Adrenal gland (tissue), 9 donors: ENCODE measurements at regions not wholly inside any gene's neighbourhood (a gene's known extent, or its start where the extent isn't known, plus 50 kb on each side); places are given as distances from the start of the nearest gene placed in this dataset.

ENCODE experiments used
- DNase-seq, 7 donors: peaks; one replicate each; pipeline ENCODE4 v3.0.0-alpha.2; 2019 to 2020
- H3K27ac ChIP-seq, 5 donors: fragments of 200-600 bp; sonication (generic) in 4 of 5; 1 replicate in 3 of 5; 2 replicates in 2 of 5; pipeline versions ENCODE4 v1.5.1 to v1.8.0; 2016 to 2020; ENCODE audit warnings: mild to moderate bottlenecking in 1 of 5
- H3K27me3 ChIP-seq: fragments of 200-600 bp; 2 replicates; pipeline ENCODE4 v1.8.0; 2021
- H3K36me3 ChIP-seq, 2 donors: fragments of 200-600 bp; replicated peaks in 1 of 2; 1 replicate in 1 of 2; 2 replicates in 1 of 2; pipeline versions ENCODE4 v1.5.1 to v1.8.0; 2018 to 2022
- H3K4me1 ChIP-seq, 2 donors: fragments of 200-600 bp; replicated peaks in 1 of 2; 1 replicate in 1 of 2; 2 replicates in 1 of 2; pipeline versions ENCODE4 v1.5.1 to v1.8.0; 2018 to 2021
- H3K4me3 ChIP-seq, 4 donors: fragments of 200-600 bp; sonication (generic) in 3 of 4; one replicate each; pipeline ENCODE4 v1.5.1; 2016 to 2018
- H3K9me3 ChIP-seq, 3 donors: fragments of 200-600 bp; sonication (generic) in 1 of 3; replicated peaks in 1 of 3; 1 replicate in 2 of 3; 2 replicates in 1 of 3; pipeline versions ENCODE4 v1.5.1 to v1.8.0; 2016 to 2021
- POLR2A ChIP-seq, 2 donors: fragments of 450-650 bp; IDR thresholded peaks; one replicate each; pipeline ENCODE4 v1.6.1; 2017; ENCODE audit warnings: antibody characterized with exemption in 2 of 2, mild to moderate bottlenecking in 2 of 2, moderate library complexity in 1 of 2
- WGBS, 4 donors: extraction: QIAGEN DNeasy Blood & Tissue Kit in 2 of 4; methylation state at CpG; one replicate each; pipeline versions ENCODE4 v1.1.5 to v1.1.7; 2013 to 2017; 5-methylcytosine and 5-hydroxymethylcytosine counted together
- intact Hi-C, 2 donors: fragments of 100-400 bp; cut with DNase I; formaldehyde crosslinking; loops; one replicate each; pipeline versions ENCODE4 v1.14.1 to v1.15.0; 2022 to 2023
- TF ChIP-seq, protein P1 (sequence below), 6 experiments: fragments of 450-650 bp in 4 of 6; fragments of 200-600 bp in 2 of 6; sonication (generic) in 1 of 6; IDR thresholded peaks; 1 replicate in 5 of 6; 2 replicates in 1 of 6; pipeline versions ENCODE4 v1.5.1 to v1.8.0; 2016 to 2021; ENCODE audit warnings: antibody characterized with exemption in 6 of 6, mild to moderate bottlenecking in 2 of 6, moderate library complexity in 1 of 6
- donor health status: healthy with polysubstance abuse.
- donor health status: Bipolar disorder and iron deficiency.
- donor health status: DM: yes; HTN: yes; CAD: no.
- donor health status: DM: no; HTN: no; CAD: no.
- donor health status: DM: no; HTN: no; CAD: no.

- Histone ChIP-seq H3K4me3 (no peak overlapping the region), H3K9me3 (no peaks in the 10 kb centered on the region), H3K36me3 (no peaks in the 10 kb centered on the region), H3K27ac (no peak overlapping the region), H3K27me3 (no peaks in the 10 kb centered on the region), H3K4me1 (no peaks in the 10 kb centered on the region)
- intact Hi-C loops = no loop called here
- TF ChIP-seq, protein P1, sequence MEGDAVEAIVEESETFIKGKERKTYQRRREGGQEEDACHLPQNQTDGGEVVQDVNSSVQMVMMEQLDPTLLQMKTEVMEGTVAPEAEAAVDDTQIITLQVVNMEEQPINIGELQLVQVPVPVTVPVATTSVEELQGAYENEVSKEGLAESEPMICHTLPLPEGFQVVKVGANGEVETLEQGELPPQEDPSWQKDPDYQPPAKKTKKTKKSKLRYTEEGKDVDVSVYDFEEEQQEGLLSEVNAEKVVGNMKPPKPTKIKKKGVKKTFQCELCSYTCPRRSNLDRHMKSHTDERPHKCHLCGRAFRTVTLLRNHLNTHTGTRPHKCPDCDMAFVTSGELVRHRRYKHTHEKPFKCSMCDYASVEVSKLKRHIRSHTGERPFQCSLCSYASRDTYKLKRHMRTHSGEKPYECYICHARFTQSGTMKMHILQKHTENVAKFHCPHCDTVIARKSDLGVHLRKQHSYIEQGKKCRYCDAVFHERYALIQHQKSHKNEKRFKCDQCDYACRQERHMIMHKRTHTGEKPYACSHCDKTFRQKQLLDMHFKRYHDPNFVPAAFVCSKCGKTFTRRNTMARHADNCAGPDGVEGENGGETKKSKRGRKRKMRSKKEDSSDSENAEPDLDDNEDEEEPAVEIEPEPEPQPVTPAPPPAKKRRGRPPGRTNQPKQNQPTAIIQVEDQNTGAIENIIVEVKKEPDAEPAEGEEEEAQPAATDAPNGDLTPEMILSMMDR (IDR thresholded peaks at IDR 0.05) = no peak
- no peak for TF ChIP-seq POLR2A (IDR thresholded peaks at IDR 0.05)
- no peak for DNase-seq
These were observed 106.2 kb upstream of the L3MBTL4 start for GRCh38 chr18:6520901-6521300.

DNA sequence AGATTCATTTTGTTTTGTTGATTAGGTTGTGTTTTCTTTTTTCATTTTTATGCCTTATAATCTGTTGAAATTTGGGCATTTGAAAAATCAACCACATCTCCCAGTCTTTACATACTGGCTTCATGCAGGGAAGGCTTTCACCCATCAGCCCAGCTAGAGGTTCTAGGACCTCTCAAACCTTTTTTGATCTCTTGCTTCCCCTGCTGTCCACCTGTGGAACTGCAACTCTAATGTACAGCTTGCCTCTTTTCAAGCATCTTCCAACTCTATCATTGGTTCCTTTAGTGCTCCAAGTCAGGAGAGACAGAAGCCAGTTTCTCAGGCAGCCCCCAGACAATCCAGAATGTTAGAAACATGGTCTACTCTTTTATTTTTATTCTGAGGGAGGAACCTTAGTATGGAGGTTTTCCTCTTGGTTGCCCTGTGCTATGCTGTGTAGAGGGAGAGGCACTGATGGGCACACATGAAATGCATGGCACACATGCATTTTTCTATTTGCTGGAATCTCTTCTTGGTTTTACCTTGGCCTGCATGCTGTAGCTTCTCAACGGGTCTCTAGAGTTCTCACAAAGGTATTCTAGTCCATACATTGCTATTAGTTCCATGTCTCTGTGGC is 107.2 kb upstream of the L3MBTL4 start:
- no peak for TF ChIP-seq POLR2A (IDR thresholded peaks at IDR 0.05)
- TF ChIP-seq, protein P1 (IDR thresholded peaks at IDR 0.05) = peak; percentile 33 to 70 (median 60)
- no peak overlapping the region for H3K27ac ChIP-seq
- no peak overlapping the region for H3K4me3 ChIP-seq
- WGBS, 4 donors = 44 to 90% (median 65%) methylated on average over 1 of the region's 1 CpG
- peak in 5 of 7 donors; percentile 33 to 64 (median 55) for DNase-seq
- no peaks in the 10 kb centered on the region for H3K36me3 ChIP-seq
- intact Hi-C loops = no loop called here
- no peaks in the 10 kb centered on the region for H3K4me1 ChIP-seq
- H3K27me3 ChIP-seq = no peaks in the 10 kb centered on the region
- H3K9me3 ChIP-seq = no peaks in the 10 kb centered on the region

GRCh38 chr18:6525604-6526003 is 110.9 kb upstream of the L3MBTL4 start:
- H3K4me1 ChIP-seq = no peaks in the 10 kb centered on the region
- no peak for DNase-seq
- WGBS, 4 donors = 61 to 69% (median 64%) methylated on average over 2 of the region's 2 CpGs
- no peak for TF ChIP-seq POLR2A (IDR thresholded peaks at IDR 0.05)
- TF ChIP-seq, protein P1 (IDR thresholded peaks at IDR 0.05) = no peak
- intact Hi-C loops = no loop called here
- H3K27me3 ChIP-seq = no peaks in the 10 kb centered on the region
- H3K9me3 ChIP-seq = no peaks in the 10 kb centered on the region
- H3K36me3 ChIP-seq = no peaks in the 10 kb centered on the region
- no peak overlapping the region for H3K4me3 ChIP-seq
- no peak overlapping the region for H3K27ac ChIP-seq

DNA sequence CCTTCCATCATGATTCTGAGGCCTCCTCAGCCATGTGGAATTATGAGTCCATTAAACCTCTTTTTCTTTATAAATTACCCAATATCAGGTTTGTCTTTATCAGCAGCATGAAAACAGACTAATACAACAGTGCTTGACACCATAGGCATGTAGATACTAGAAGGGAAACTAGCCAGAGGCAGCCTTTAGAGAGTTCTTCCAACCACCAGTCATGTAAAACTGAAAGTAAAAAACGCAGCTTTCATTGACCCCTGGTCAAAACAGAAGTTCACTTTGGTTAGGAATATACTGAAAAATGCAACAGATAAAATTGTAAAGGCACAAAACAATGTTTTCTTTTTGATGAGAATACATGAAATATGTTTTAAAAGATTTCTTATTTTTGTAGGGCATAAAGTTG is 122.8 kb upstream of the L3MBTL4 start:
- Histone ChIP-seq H3K4me1 (no peaks in the 10 kb centered on the region), H3K27ac (no peak overlapping the region), H3K9me3 (no peaks in the 10 kb centered on the region), H3K36me3 (no peaks in the 10 kb centered on the region), H3K4me3 (peak overlapping the region in 2 of 4 donors; percentile 4 to 20), H3K27me3 (no peaks in the 10 kb centered on the region)
- WGBS, 4 donors = 9 to 30% (median 19%) methylated on average over 1 of the region's 1 CpG
- DNase-seq = no peak
- TF ChIP-seq POLR2A (IDR thresholded peaks at IDR 0.05) = no peak
- TF ChIP-seq, protein P1 (IDR thresholded peaks at IDR 0.05) = no peak
- intact Hi-C loops = no loop called here
